H9 (cell line): ENCODE measurements at regions not wholly inside any gene's neighbourhood (a gene's known extent, or its start where the extent isn't known, plus 50 kb on each side); places are given as distances from the start of the nearest gene placed in this dataset.

ENCODE experiments used
- DNase-seq: peaks from one replicate; pipeline ENCODE4 v3.0.0-alpha.2; 2017
- H2AFZ ChIP-seq: one replicate; pipeline ENCODE4 v1.6.1; 2013; ENCODE audit warnings: mild to moderate bottlenecking, low read length, control low read depth, moderate library complexity
- H2AK5ac ChIP-seq: 2 replicates; pipeline ENCODE4 v1.6.1; 2013; ENCODE audit warnings: low read length, control low read depth, mixed read lengths; ENCODE audit not compliant: insufficient read length
- H2BK120ac ChIP-seq: one replicate; pipeline ENCODE4 v1.6.1; 2013; ENCODE audit warnings: low read depth, mild to moderate bottlenecking, low read length, control low read depth, inconsistent platforms; ENCODE audit not compliant: poor library complexity, severe bottlenecking
- H2BK12ac ChIP-seq: 2 replicates; pipeline ENCODE4 v1.6.1; 2013; ENCODE audit warnings: low read length, control low read depth, mixed read lengths, low read depth; ENCODE audit not compliant: insufficient read length
- H2BK15ac ChIP-seq: 2 replicates; pipeline ENCODE4 v1.6.1; 2013; ENCODE audit warnings: low read depth, low read length, control low read depth
- H2BK20ac ChIP-seq: one replicate; pipeline ENCODE4 v1.6.1; 2013; ENCODE audit warnings: low read depth, mild to moderate bottlenecking, low read length, control low read depth, inconsistent platforms; ENCODE audit not compliant: poor library complexity, severe bottlenecking
- H2BK5ac ChIP-seq: 2 replicates; pipeline ENCODE4 v1.6.1; 2013; ENCODE audit warnings: low read length, control low read depth, mixed read lengths; ENCODE audit not compliant: insufficient read length
- H3K14ac ChIP-seq: 2 replicates; pipeline ENCODE4 v1.6.1; 2013; ENCODE audit warnings: low read length, control low read depth; ENCODE audit not compliant: insufficient read depth
- H3K18ac ChIP-seq: 2 replicates; pipeline ENCODE4 v1.6.1; 2013; ENCODE audit warnings: low read depth, mild to moderate bottlenecking, mixed read lengths, low read length, control low read depth; ENCODE audit not compliant: insufficient read length
- H3K23ac ChIP-seq: 2 replicates; pipeline ENCODE4 v1.6.1; 2013; ENCODE audit warnings: low read length, control low read depth, mixed read lengths, low read depth; ENCODE audit not compliant: insufficient read length
- H3K23me2 ChIP-seq: 2 replicates; pipeline ENCODE4 v1.6.1; 2013; ENCODE audit warnings: low read depth, mild to moderate bottlenecking, mixed read lengths, low read length, control low read depth; ENCODE audit not compliant: insufficient read length, poor library complexity, severe bottlenecking
- H3K27ac ChIP-seq: 2 replicates; pipeline ENCODE4 v1.5.1; 2013; ENCODE audit warnings: low read length, control low read depth, mixed read lengths, low read depth; ENCODE audit not compliant: insufficient read length
- H3K27me3 ChIP-seq: 2 replicates; pipeline ENCODE4 v1.6.1; 2013; ENCODE audit warnings: low read length, control low read depth, inconsistent platforms; ENCODE audit not compliant: insufficient read depth
- H3K4ac ChIP-seq: 2 replicates; pipeline ENCODE4 v1.6.1; 2013; ENCODE audit warnings: low read depth, mild to moderate bottlenecking, control low read depth, inconsistent platforms, low read length, moderate library complexity
- H3K4me1 ChIP-seq: 2 replicates; pipeline ENCODE4 v1.6.1; 2013; ENCODE audit warnings: low read length, control low read depth, inconsistent platforms; ENCODE audit not compliant: insufficient read depth
- H3K4me2 ChIP-seq: 2 replicates; pipeline ENCODE4 v1.6.1; 2013; ENCODE audit warnings: low read length, control low read depth, mixed read lengths; ENCODE audit not compliant: insufficient read length, insufficient read depth
- H3K56ac ChIP-seq: 2 replicates; pipeline ENCODE4 v1.6.1; 2013; ENCODE audit warnings: low read depth, mild to moderate bottlenecking, mixed read lengths, low read length, control low read depth; ENCODE audit not compliant: insufficient read length
- H3K79me1 ChIP-seq: 2 replicates; pipeline ENCODE4 v1.6.1; 2013; ENCODE audit warnings: low read depth, mild to moderate bottlenecking, moderate library complexity, low read length, control low read depth, inconsistent platforms; ENCODE audit not compliant: insufficient read depth, poor library complexity, severe bottlenecking
- H3K79me2 ChIP-seq: 2 replicates; pipeline ENCODE4 v1.6.1; 2013; ENCODE audit warnings: low read length, control low read depth, inconsistent platforms; ENCODE audit not compliant: insufficient read depth
- H3K9ac ChIP-seq: 2 replicates; pipeline ENCODE4 v1.6.1; 2013; ENCODE audit warnings: low read length, control low read depth, mixed read lengths; ENCODE audit not compliant: insufficient read length; ENCODE audit errors: extremely low read depth
- H3K9me3 ChIP-seq: one replicate; pipeline ENCODE4 v1.6.1; 2013; ENCODE audit warnings: low read depth, low read length, inconsistent platforms; ENCODE audit not compliant: control insufficient read depth
- H3T11ph ChIP-seq: one replicate; pipeline ENCODE4 v1.6.1; 2013; ENCODE audit warnings: mild to moderate bottlenecking, low read length, control low read depth, inconsistent platforms
- H4K20me1 ChIP-seq: one replicate; pipeline ENCODE4 v1.6.1; 2013; ENCODE audit not compliant: control insufficient read depth, insufficient read length, insufficient read depth
- H4K5ac ChIP-seq: 2 replicates; pipeline ENCODE4 v1.6.1; 2013; ENCODE audit warnings: low read depth, mild to moderate bottlenecking, mixed read lengths, low read length, control low read depth; ENCODE audit not compliant: insufficient read length
- H4K8ac ChIP-seq: replicated peaks from 2 replicates; pipeline ENCODE4 v1.6.1; 2013; ENCODE audit warnings: low read length, control low read depth, mixed read lengths, low read depth; ENCODE audit not compliant: insufficient read length
- H4K91ac ChIP-seq: 2 replicates; pipeline ENCODE4 v1.6.1; 2013; ENCODE audit warnings: low read depth, mild to moderate bottlenecking, moderate library complexity, mixed read lengths, low read length, control low read depth; ENCODE audit not compliant: insufficient read length
- H3K27ac Mint-ChIP-seq, 3 experiments: 2 replicates in 2 of 3; 3 replicates in 1 of 3; pipeline ENCODE4 v1.8.0; 2020 to 2021; ENCODE audit warnings: mixed read lengths in 3 of 3, mild to moderate bottlenecking in 1 of 3, moderate library complexity in 1 of 3
- H3K27me3 Mint-ChIP-seq: 2 replicates; pipeline ENCODE4 v1.8.0; 2021; ENCODE audit warnings: low read depth, mild to moderate bottlenecking, moderate library complexity, mixed read lengths
- H3K36me3 Mint-ChIP-seq, 3 experiments: 2 replicates in 2 of 3; 3 replicates in 1 of 3; pipeline ENCODE4 v1.8.0; 2020 to 2021; ENCODE audit warnings: low read depth in 3 of 3, mixed read lengths in 3 of 3; ENCODE audit not compliant: insufficient read depth in 1 of 3
- H3K4me1 Mint-ChIP-seq, 2 experiments: 2 replicates each; pipeline ENCODE4 v1.8.0; 2020; ENCODE audit warnings: mixed read lengths in 2 of 2
- H3K4me3 Mint-ChIP-seq, 2 experiments: 2 replicates in 1 of 2; 3 replicates in 1 of 2; pipeline ENCODE4 v1.8.0; 2020 to 2021; ENCODE audit warnings: mild to moderate bottlenecking in 2 of 2, mixed read lengths in 2 of 2, moderate library complexity in 1 of 2
- H3K9me3 Mint-ChIP-seq, 2 experiments: 2 replicates in 1 of 2; 3 replicates in 1 of 2; pipeline ENCODE4 v1.8.0; 2020; ENCODE audit warnings: mild to moderate bottlenecking in 2 of 2, mixed read lengths in 2 of 2, moderate library complexity in 1 of 2
- CTCF ChIP-seq: fragments of 200-600 bp; sonication (generic); conservative IDR thresholded peaks from 3 replicates; pipeline ENCODE4 v1.8.0; 2021; ENCODE audit warnings: antibody characterized with exemption, mild to moderate bottlenecking
- WGBS: extraction: QIAGEN DNeasy Blood & Tissue Kit; methylation state at CpG from one replicate; pipeline ENCODE4 v1.1.7; 2013; ENCODE audit warnings: missing lambda C conversion rate, low lambda C conversion rate, mixed read lengths; ENCODE audit not compliant: insufficient read length; ENCODE audit errors: extremely low coverage; 5-methylcytosine and 5-hydroxymethylcytosine counted together

GRCh38 chr17:71360301-71360700 is 760.5 kb upstream of the SOX9 start:
- Mint-ChIP-seq H3K9me3 (peaks cover 16 to 21% of the 10 kb centered on the region in 2 experiments), H3K27ac (no peak overlapping the region), H3K4me1 (no peaks in the 10 kb centered on the region), H3K4me3 (no peak overlapping the region), H3K27me3 (no peaks in the 10 kb centered on the region; the same call in 1 of the 2 replicates), H3K36me3 (peaks cover 3 to 14% (median 9%) of the 10 kb centered on the region in 3 experiments; a peak in 6 of 7 replicates)
- no CpG with 5 or more reads among the region's 3 CpGs for WGBS
- no peak for TF ChIP-seq CTCF
- H2BK20ac ChIP-seq, result no peak overlapping the region
- H4K91ac ChIP-seq, result no peak overlapping the region
- H4K8ac ChIP-seq, result no peak overlapping the region
- no peak overlapping the region for H2AFZ ChIP-seq
- H2BK12ac ChIP-seq, result no peak overlapping the region
- DNase-seq, result no peak
- no peaks in the 10 kb centered on the region for H3K9me3 ChIP-seq
- H2AK5ac ChIP-seq, result no peak overlapping the region
- no peak overlapping the region for H2BK120ac ChIP-seq
- H4K5ac ChIP-seq, result no peak overlapping the region
- H2BK5ac ChIP-seq, result no peak overlapping the region
- no peaks in the 10 kb centered on the region for H3K79me2 ChIP-seq
- no peak overlapping the region for H3K23ac ChIP-seq
- no peaks in the 10 kb centered on the region for H3K79me1 ChIP-seq
- H2BK15ac ChIP-seq, result no peak overlapping the region
- H3K27me3 ChIP-seq, result no peaks in the 10 kb centered on the region
- no peak overlapping the region for H3K27ac ChIP-seq
- H3K23me2 ChIP-seq, result no peaks in the 10 kb centered on the region
- no peak overlapping the region for H3K4me2 ChIP-seq
- no peak overlapping the region for H3K18ac ChIP-seq
- H4K20me1 ChIP-seq, result no peaks in the 10 kb centered on the region
- no peak overlapping the region for H3T11ph ChIP-seq
- no peak overlapping the region for H3K4ac ChIP-seq
- H3K56ac ChIP-seq, result no peak overlapping the region
- no peak overlapping the region for H3K14ac ChIP-seq
- H3K4me1 ChIP-seq, result no peaks in the 10 kb centered on the region
- no peak overlapping the region for H3K9ac ChIP-seq
